PC-3 (cell line): ENCODE measurements at regions not wholly inside any gene's neighbourhood (a gene's known extent, or its start where the extent isn't known, plus 50 kb on each side); places are given as distances from the start of the nearest gene placed in this dataset.

ENCODE experiments used
- CTCF ChIP-seq: fragments of 300-600 bp; sonication (generic); conservative IDR thresholded peaks from 2 replicates; pipeline ENCODE4 v1.5.1; 2017; ENCODE audit warnings: antibody characterized with exemption, low read depth, mild to moderate bottlenecking, low read length
- EZH2phosphoT487 ChIP-seq: fragments of 300-600 bp; sonication (generic); IDR thresholded peaks from 2 replicates; pipeline ENCODE4 v1.6.1; 2018; ENCODE audit warnings: mild to moderate bottlenecking, antibody characterized with exemption, low read length, borderline replicate concordance

DNA sequence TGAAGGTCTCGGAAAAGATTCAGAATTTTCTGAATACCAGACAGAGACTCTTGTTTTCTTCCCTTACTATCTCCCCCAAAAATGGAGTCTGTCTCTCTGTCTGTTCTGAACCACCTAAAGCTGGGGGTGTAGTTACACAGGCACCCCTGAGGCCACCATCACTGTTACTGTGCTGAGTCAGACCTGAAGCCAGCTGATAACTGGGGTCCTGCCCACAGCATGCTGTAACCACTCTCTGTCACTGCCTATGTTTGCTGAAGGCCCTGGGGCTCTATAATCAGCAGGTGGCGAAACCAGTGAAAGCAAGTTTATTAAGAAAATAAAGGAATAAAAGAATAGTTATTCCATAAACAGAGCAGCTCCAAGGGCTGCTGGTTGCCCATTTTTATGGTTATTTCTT is 575.2 kb upstream of the POT1 start:
- TF ChIP-seq CTCF (no peak), EZH2phosphoT487 (no peak)
